ENCODE measurements at regions not wholly inside any gene's neighbourhood (a gene's known extent, or its start where the extent isn't known, plus 50 kb on each side); places are given as distances from the start of the nearest gene placed in this dataset.

GRCh38 chr2:11974573-11974972 is 228.1 kb downstream of the LPIN1 start:
- TF ChIP-seq CTCF (IDR thresholded peaks at IDR 0.05; ENCODE audit: partially characterized antibody, unreplicated experiment): no peak
- Mint-ChIP-seq H3K36me3 (ENCODE audit: unreplicated experiment) (peaks cover 17% of the 10 kb centered on the region), H3K27ac (ENCODE audit: unreplicated experiment) (no peak overlapping the region), H3K4me3 (ENCODE audit: unreplicated experiment) (no peak overlapping the region), H3K4me1 (ENCODE audit: low read depth, unreplicated experiment) (no peaks in the 10 kb centered on the region), H3K27me3 (ENCODE audit: unreplicated experiment) (no peaks in the 10 kb centered on the region), H3K9me3 (ENCODE audit: unreplicated experiment) (peaks cover 13% of the 10 kb centered on the region)
- no peak for DNase-seq

- no peak overlapping the region for H3K27ac Mint-ChIP-seq (ENCODE audit: unreplicated experiment)
Measured at GRCh38 chr2:11975373-11975772, 228.9 kb downstream of the LPIN1 start.

GRCh38 chr2:11976073-11976472 is 229.6 kb downstream of the LPIN1 start:
- no peak for TF ChIP-seq CTCF (IDR thresholded peaks at IDR 0.05; ENCODE audit: partially characterized antibody, unreplicated experiment)
- Mint-ChIP-seq H3K36me3 (ENCODE audit: unreplicated experiment) (peaks cover 17% of the 10 kb centered on the region), H3K27me3 (ENCODE audit: unreplicated experiment) (no peaks in the 10 kb centered on the region), H3K4me1 (ENCODE audit: low read depth, unreplicated experiment) (no peaks in the 10 kb centered on the region), H3K27ac (ENCODE audit: unreplicated experiment) (no peak overlapping the region), H3K9me3 (ENCODE audit: unreplicated experiment) (peaks cover 13% of the 10 kb centered on the region), H3K4me3 (ENCODE audit: unreplicated experiment) (no peak overlapping the region)
- no peak for DNase-seq

More at GRCh38 chr2:11975373-11975772, 228.9 kb downstream of the LPIN1 start:
- no peak for TF ChIP-seq CTCF (IDR thresholded peaks at IDR 0.05; ENCODE audit: partially characterized antibody, unreplicated experiment)
- H3K9me3 Mint-ChIP-seq (ENCODE audit: unreplicated experiment): peaks cover 13% of the 10 kb centered on the region
- H3K36me3 Mint-ChIP-seq (ENCODE audit: unreplicated experiment): peaks cover 17% of the 10 kb centered on the region
- DNase-seq: no peak
- H3K27me3 Mint-ChIP-seq (ENCODE audit: unreplicated experiment): no peaks in the 10 kb centered on the region
- H3K4me3 Mint-ChIP-seq (ENCODE audit: unreplicated experiment): no peak overlapping the region
- no peaks in the 10 kb centered on the region for H3K4me1 Mint-ChIP-seq (ENCODE audit: low read depth, unreplicated experiment)

GRCh38 chr2:11977766-11978524 is 231.5 kb downstream of the LPIN1 start:
- H3K36me3 Mint-ChIP-seq (ENCODE audit: unreplicated experiment): peaks cover 17% of the 10 kb centered on the region
- TF ChIP-seq CTCF (IDR thresholded peaks at IDR 0.05; ENCODE audit: partially characterized antibody, unreplicated experiment): no peak
- no peaks in the 10 kb centered on the region for H3K4me1 Mint-ChIP-seq (ENCODE audit: low read depth, unreplicated experiment)
- H3K27ac Mint-ChIP-seq (ENCODE audit: unreplicated experiment): no peak overlapping the region
- DNase-seq: no peak
- no peak overlapping the region for H3K4me3 Mint-ChIP-seq (ENCODE audit: unreplicated experiment)
- peaks cover 13% of the 10 kb centered on the region for H3K9me3 Mint-ChIP-seq (ENCODE audit: unreplicated experiment)
- H3K27me3 Mint-ChIP-seq (ENCODE audit: unreplicated experiment): no peaks in the 10 kb centered on the region

- no peak for TF ChIP-seq CTCF (IDR thresholded peaks at IDR 0.05; ENCODE audit: partially characterized antibody, unreplicated experiment)
- H3K9me3 Mint-ChIP-seq (ENCODE audit: unreplicated experiment): no peaks in the 10 kb centered on the region
- H3K36me3 Mint-ChIP-seq (ENCODE audit: unreplicated experiment): no peaks in the 10 kb centered on the region
- no peak overlapping the region for H3K4me3 Mint-ChIP-seq (ENCODE audit: unreplicated experiment)
- no peaks in the 10 kb centered on the region for H3K27me3 Mint-ChIP-seq (ENCODE audit: unreplicated experiment)
- no peaks in the 10 kb centered on the region for H3K4me1 Mint-ChIP-seq (ENCODE audit: low read depth, unreplicated experiment)
- DNase-seq: no peak
- H3K27ac Mint-ChIP-seq (ENCODE audit: unreplicated experiment): no peak overlapping the region
Measured at GRCh38 chr2:11980809-11981208, 234.4 kb downstream of the LPIN1 start.
